Subcutaneous abdominal adipose tissue (tissue), 5 donors: ENCODE measurements at regions not wholly inside any gene's neighbourhood (a gene's known extent, or its start where the extent isn't known, plus 50 kb on each side); places are given as distances from the start of the nearest gene placed in this dataset.
"Not testable (repeated sequence)": the region's sequence is repeated elsewhere in the genome, so short reads cannot be mapped to it uniquely, and the experiment has no call there.

ENCODE experiments used
- H3K27ac ChIP-seq: one replicate; pipeline ENCODE4 v1.7.0; 2013; ENCODE audit warnings: low read depth, mild to moderate bottlenecking, inconsistent platforms, low read length, moderate library complexity
- H3K27me3 ChIP-seq, 5 donors: one replicate each; pipeline ENCODE4 v1.7.0; 2013; ENCODE audit warnings: low read length in 5 of 5, inconsistent platforms in 1 of 5; ENCODE audit not compliant: control insufficient read depth in 5 of 5, insufficient read depth in 4 of 5
- H3K36me3 ChIP-seq, 5 donors: one replicate each; pipeline ENCODE4 v1.7.0; 2013; ENCODE audit warnings: low read length in 5 of 5; ENCODE audit not compliant: control insufficient read depth in 5 of 5, insufficient read depth in 5 of 5
- H3K4me1 ChIP-seq, 5 donors: one replicate each; pipeline ENCODE4 v1.7.0; 2013; ENCODE audit warnings: low read length in 5 of 5, mild to moderate bottlenecking in 3 of 5, moderate library complexity in 1 of 5; ENCODE audit not compliant: control insufficient read depth in 5 of 5, insufficient read depth in 5 of 5
- H3K4me3 ChIP-seq, 5 donors: one replicate each; pipeline ENCODE4 v1.7.0; 2013; ENCODE audit warnings: low read length in 5 of 5, low read depth in 1 of 5
- H3K9ac ChIP-seq, 5 donors: one replicate each; pipeline ENCODE4 v1.7.0; 2013; ENCODE audit warnings: low read length in 5 of 5, mild to moderate bottlenecking in 4 of 5, moderate library complexity in 3 of 5
- H3K9me3 ChIP-seq, 5 donors: one replicate each; pipeline ENCODE4 v1.7.0; 2013; ENCODE audit warnings: low read length in 5 of 5; ENCODE audit not compliant: control insufficient read depth in 5 of 5
- donor health status: healthy.
- donor health status: healthy.
- donor health status: healthy.
- donor health status: healthy.
- donor health status: healthy.

- Histone ChIP-seq H3K27me3 (no peaks in the 10 kb centered on the region), H3K9me3 (no peaks in the 10 kb centered on the region), H3K36me3 (no peaks in the 10 kb centered on the region), H3K4me3 (no peak overlapping the region), H3K4me1 (no peaks in the 10 kb centered on the region), H3K27ac (no peak overlapping the region), H3K9ac (no peak overlapping the region)
Observed at GRCh38 chr3:66934725-66935124, 63.4 kb upstream of the KBTBD8 start.

- not testable (repeated sequence) for H3K9ac ChIP-seq, H3K27ac ChIP-seq, H3K4me1 ChIP-seq, H3K4me3 ChIP-seq, H3K36me3 ChIP-seq, H3K27me3 ChIP-seq, H3K9me3 ChIP-seq
Observed at GRCh38 chr3:66937041-66937440, 61.1 kb upstream of the KBTBD8 start.

GRCh38 chr3:66938338-66938963, 59.7 kb upstream of the KBTBD8 start:
- no peaks in the 10 kb centered on the region for H3K4me1 ChIP-seq
- no peak overlapping the region for H3K4me3 ChIP-seq
- peaks cover 0 to 4% (median 0%) of the 10 kb centered on the region in 5 donors for H3K27me3 ChIP-seq
- H3K9ac ChIP-seq, result no peak overlapping the region
- no peaks in the 10 kb centered on the region for H3K36me3 ChIP-seq
- no peak overlapping the region for H3K27ac ChIP-seq
- H3K9me3 ChIP-seq, result no peaks in the 10 kb centered on the region

DNA sequence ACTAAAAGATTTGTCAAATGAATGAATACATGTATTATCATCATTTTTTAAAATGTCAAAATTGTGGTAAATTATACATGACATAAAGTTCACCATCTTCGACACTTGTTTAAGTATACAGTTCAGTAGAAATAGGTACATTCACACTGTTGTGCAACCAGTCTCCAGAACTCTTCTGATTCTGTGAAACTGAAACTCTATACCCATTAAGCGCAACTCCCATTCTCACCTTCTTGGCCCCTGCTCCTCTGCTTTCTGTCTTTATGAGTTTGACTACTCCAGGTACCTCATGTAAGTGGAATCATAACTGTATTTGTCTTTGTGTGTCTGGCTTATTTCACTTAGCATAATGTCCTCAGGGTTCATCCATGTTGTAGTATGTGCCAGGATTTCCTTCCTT, 50.1 kb upstream of the KBTBD8 start:
- H3K36me3 ChIP-seq, result no peaks in the 10 kb centered on the region
- H3K27me3 ChIP-seq, result peaks cover 0 to 8% (median 0%) of the 10 kb centered on the region in 5 donors
- H3K4me3 ChIP-seq, result no peak overlapping the region
- H3K9me3 ChIP-seq, result no peaks in the 10 kb centered on the region
- H3K4me1 ChIP-seq, result no peaks in the 10 kb centered on the region
- H3K27ac ChIP-seq, result no peak overlapping the region
- no peak overlapping the region for H3K9ac ChIP-seq
